Esophagus squamous epithelium (tissue), 5 donors: ENCODE measurements at regions not wholly inside any gene's neighbourhood (a gene's known extent, or its start where the extent isn't known, plus 50 kb on each side); places are given as distances from the start of the nearest gene placed in this dataset.

ENCODE experiments used
- DNase-seq: peaks from one replicate; lab custom pipeline; 2025; lab: John Stamatoyannopoulos, UW
- H3K27ac ChIP-seq, 4 donors: fragments of 200-600 bp; sonication (generic); one replicate each; pipeline ENCODE4 v1.5.1; 2016 to 2019; ENCODE audit warnings: mild to moderate bottlenecking in 1 of 4
- H3K27me3 ChIP-seq, 4 donors: fragments of 200-600 bp; sonication (generic); 1 replicate in 3 of 4; 2 replicates in 1 of 4; pipeline versions ENCODE4 v1.5.1 to v1.6.0; 2017 to 2021; ENCODE audit warnings: antibody characterized with exemption in 1 of 4
- H3K36me3 ChIP-seq, 3 donors: fragments of 200-600 bp; sonication (generic); one replicate each; pipeline ENCODE4 v1.5.1; 2016 to 2019
- H3K4me1 ChIP-seq, 3 donors: fragments of 200-600 bp; sonication (generic); one replicate each; pipeline ENCODE4 v1.5.1; 2017 to 2019
- H3K4me3 ChIP-seq, 4 donors: fragments of 200-600 bp; sonication (generic); 1 replicate in 3 of 4; 2 replicates in 1 of 4; pipeline ENCODE4 v1.5.1; 2016 to 2019; ENCODE audit warnings: mild to moderate bottlenecking in 2 of 4, moderate library complexity in 1 of 4
- H3K9me3 ChIP-seq, 3 donors: fragments of 200-600 bp; sonication (generic); one replicate each; pipeline ENCODE4 v1.5.1; 2016 to 2019
- POLR2A ChIP-seq, 4 donors: fragments of 450-650 bp; IDR thresholded peaks; one replicate each; pipeline ENCODE4 v1.6.1; 2017; ENCODE audit warnings: antibody characterized with exemption in 4 of 4, mild to moderate bottlenecking in 4 of 4, moderate library complexity in 3 of 4
- WGBS, 2 donors: methylation state at CpG; one replicate each; pipeline ENCODE4 v1.1.5; 2018; 5-methylcytosine and 5-hydroxymethylcytosine counted together
- intact Hi-C: fragments of 100-400 bp; cut with DNase I; formaldehyde crosslinking; loops from one replicate; pipeline ENCODE4 v1.15.0; 2022
- TF ChIP-seq, protein P1 (sequence below), 6 experiments: fragments of 450-650 bp in 4 of 6; fragments of 200-600 bp in 2 of 6; sonication (generic) in 2 of 6; IDR thresholded peaks; one replicate each; pipeline ENCODE4 v1.5.1; 2016 to 2019; ENCODE audit warnings: antibody characterized with exemption in 6 of 6, mild to moderate bottlenecking in 4 of 6, moderate library complexity in 4 of 6
- donor health status: DM: yes; HTN: yes; CAD: no.

- 65 to 72% methylated on average over 2 of the region's 2 CpGs for WGBS, 2 donors
- Histone ChIP-seq H3K9me3 (no peaks in the 10 kb centered on the region), H3K27ac (no peak overlapping the region), H3K4me3 (no peak overlapping the region), H3K4me1 (no peaks in the 10 kb centered on the region), H3K36me3 (no peaks in the 10 kb centered on the region), H3K27me3 (no peaks in the 10 kb centered on the region)
- intact Hi-C loops, result no loop called here
- DNase-seq, result no peak
- TF ChIP-seq, protein P1, sequence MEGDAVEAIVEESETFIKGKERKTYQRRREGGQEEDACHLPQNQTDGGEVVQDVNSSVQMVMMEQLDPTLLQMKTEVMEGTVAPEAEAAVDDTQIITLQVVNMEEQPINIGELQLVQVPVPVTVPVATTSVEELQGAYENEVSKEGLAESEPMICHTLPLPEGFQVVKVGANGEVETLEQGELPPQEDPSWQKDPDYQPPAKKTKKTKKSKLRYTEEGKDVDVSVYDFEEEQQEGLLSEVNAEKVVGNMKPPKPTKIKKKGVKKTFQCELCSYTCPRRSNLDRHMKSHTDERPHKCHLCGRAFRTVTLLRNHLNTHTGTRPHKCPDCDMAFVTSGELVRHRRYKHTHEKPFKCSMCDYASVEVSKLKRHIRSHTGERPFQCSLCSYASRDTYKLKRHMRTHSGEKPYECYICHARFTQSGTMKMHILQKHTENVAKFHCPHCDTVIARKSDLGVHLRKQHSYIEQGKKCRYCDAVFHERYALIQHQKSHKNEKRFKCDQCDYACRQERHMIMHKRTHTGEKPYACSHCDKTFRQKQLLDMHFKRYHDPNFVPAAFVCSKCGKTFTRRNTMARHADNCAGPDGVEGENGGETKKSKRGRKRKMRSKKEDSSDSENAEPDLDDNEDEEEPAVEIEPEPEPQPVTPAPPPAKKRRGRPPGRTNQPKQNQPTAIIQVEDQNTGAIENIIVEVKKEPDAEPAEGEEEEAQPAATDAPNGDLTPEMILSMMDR (IDR thresholded peaks at IDR 0.05), result no peak
- TF ChIP-seq POLR2A (IDR thresholded peaks at IDR 0.05), result no peak
These were observed 100.5 kb upstream of the RGS18 start for GRCh38 chr1:192057766-192058165.

DNA sequence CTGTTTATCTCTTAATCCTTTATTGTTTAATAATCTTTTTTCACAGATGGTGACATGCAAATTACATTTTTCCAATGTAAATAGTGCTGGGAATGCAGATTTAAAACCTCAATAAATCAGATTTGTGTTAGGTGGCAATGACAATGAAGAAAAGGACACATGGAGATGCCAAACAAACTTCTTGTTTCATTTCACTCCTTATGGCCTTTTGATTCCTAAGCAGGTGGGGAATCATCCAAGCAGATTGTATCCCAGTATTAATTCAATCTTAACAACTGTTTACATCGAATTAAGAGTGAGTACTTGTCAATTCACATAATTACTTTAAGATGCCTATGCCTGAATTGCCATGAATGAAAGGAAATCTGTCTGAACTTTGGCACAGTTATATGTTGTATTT, 98.9 kb upstream of the RGS18 start:
- Histone ChIP-seq H3K9me3 (no peaks in the 10 kb centered on the region), H3K4me1 (no peaks in the 10 kb centered on the region), H3K27ac (no peak overlapping the region), H3K36me3 (no peaks in the 10 kb centered on the region), H3K27me3 (no peaks in the 10 kb centered on the region), H3K4me3 (no peak overlapping the region)
- intact Hi-C loops, result no loop called here
- no peak for DNase-seq
- 24 to 38% methylated on average over 1 of the region's 1 CpG for WGBS, 2 donors
- TF ChIP-seq, protein P1 (IDR thresholded peaks at IDR 0.05), result no peak
- no peak for TF ChIP-seq POLR2A (IDR thresholded peaks at IDR 0.05)

GRCh38 chr1:192061556-192061955, 96.7 kb upstream of the RGS18 start:
- Histone ChIP-seq H3K36me3 (no peaks in the 10 kb centered on the region), H3K4me1 (no peaks in the 10 kb centered on the region), H3K4me3 (no peak overlapping the region), H3K27ac (no peak overlapping the region), H3K9me3 (no peaks in the 10 kb centered on the region), H3K27me3 (no peaks in the 10 kb centered on the region)
- DNase-seq, result no peak
- intact Hi-C loops, result no loop called here
- TF ChIP-seq POLR2A (IDR thresholded peaks at IDR 0.05), result no peak
- TF ChIP-seq, protein P1 (IDR thresholded peaks at IDR 0.05), result no peak
- WGBS, 2 donors, result 29 to 51% methylated on average over 2 of the region's 2 CpGs

DNA sequence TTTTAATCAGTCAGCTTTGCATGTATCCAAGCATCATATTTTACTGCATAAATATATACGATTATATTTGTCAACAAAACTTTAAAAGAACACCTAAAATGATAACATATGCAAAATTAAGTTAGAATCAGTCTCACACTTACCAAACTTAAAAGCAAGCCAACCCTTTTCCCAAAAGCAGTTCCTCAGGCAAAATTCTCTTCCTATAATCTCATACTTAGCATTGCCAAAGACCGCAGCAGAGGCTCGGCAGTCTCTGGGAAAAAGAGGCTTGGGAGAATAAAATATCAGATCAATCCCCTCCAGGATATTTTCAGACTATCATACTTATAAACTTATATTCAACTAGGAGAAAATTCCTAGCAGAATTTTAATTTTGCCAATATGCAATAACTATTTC, 93.2 kb upstream of the RGS18 start:
- H3K36me3 ChIP-seq, result no peaks in the 10 kb centered on the region

GRCh38 chr1:192066202-192066601, 92.1 kb upstream of the RGS18 start:
- DNase-seq, result no peak
- H3K36me3 ChIP-seq, result no peaks in the 10 kb centered on the region
- no peaks in the 10 kb centered on the region for H3K27me3 ChIP-seq
- intact Hi-C loops, result no loop called here
- no peaks in the 10 kb centered on the region for H3K9me3 ChIP-seq
- WGBS, 2 donors, result 52 to 53% methylated on average over 3 to 4 of the region's 4 CpGs
- H3K4me3 ChIP-seq, result no peak overlapping the region
- H3K4me1 ChIP-seq, result no peaks in the 10 kb centered on the region
- H3K27ac ChIP-seq, result no peak overlapping the region
- TF ChIP-seq, protein P1 (IDR thresholded peaks at IDR 0.05), result no peak
- no peak for TF ChIP-seq POLR2A (IDR thresholded peaks at IDR 0.05)

More for the DNA sequence above, 93.2 kb upstream of the RGS18 start:
- H3K4me1 ChIP-seq, result no peaks in the 10 kb centered on the region
- 70 to 76% methylated on average over 3 of the region's 3 CpGs for WGBS, 2 donors
- no peak overlapping the region for H3K27ac ChIP-seq
- H3K4me3 ChIP-seq, result no peak overlapping the region
- no peak for TF ChIP-seq POLR2A (IDR thresholded peaks at IDR 0.05)
- TF ChIP-seq, protein P1 (IDR thresholded peaks at IDR 0.05), result no peak
- no peak for DNase-seq
- intact Hi-C loops, result no loop called here
- H3K27me3 ChIP-seq, result no peaks in the 10 kb centered on the region
- no peaks in the 10 kb centered on the region for H3K9me3 ChIP-seq
